ENCODE measurements at regions not wholly inside any gene's neighbourhood (a gene's known extent, or its start where the extent isn't known, plus 50 kb on each side); places are given as distances from the start of the nearest gene placed in this dataset.

DNA sequence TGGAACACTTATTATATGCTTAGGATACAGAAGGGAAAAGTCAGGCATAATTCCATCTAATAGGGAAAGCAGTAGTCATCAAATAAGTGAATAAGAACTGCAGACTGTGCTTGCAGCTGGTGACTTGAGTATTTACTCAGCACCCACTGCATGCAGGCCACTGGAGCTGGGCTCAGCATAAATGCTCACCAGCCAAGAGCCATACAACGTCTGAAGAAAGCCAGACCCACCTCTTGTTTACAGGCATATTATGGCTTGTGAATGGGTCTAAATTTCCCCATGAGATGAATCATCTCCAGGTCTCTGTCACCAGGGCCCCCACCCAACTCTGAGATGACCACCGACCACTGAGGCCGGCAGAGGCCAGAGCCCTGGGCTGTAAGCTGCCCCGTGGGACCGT, 123.8 kb upstream of the PKDCC start:
- FAIRE-seq (no peak), DNase-seq (ENCODE audit: low spot score) (no peak)

DNA sequence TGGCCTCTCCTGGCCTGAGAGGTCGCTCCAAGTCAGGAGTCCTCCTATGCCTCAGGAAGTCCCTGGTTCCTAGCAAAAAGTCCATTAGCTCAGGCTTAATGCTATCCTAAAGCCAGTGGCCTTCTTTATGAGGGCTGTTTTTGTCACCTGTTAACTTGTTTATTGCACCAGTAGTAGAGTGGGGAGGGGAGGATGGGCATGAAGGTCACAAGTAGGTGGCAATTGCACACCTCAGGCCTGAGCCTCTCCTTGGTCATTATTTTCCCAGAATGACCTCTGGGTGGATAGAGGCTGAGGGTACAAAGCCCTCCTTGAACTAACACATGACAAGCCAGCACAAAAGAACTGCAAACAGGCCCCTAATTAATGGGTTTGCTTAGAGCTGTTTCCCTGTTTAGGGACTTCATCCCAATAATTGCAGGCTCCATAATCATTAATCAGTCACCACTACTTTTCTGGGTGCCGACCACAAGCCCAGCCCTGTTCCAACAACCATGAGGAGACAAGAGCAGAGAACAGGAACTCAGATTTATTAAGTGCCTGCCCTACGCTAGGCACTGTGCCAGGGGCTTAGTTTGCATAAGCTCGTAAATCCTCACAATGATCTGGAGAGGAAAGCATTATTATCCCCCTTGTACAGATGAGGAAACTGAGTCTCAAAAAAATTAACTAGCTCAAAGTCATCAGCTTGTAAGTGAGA, 123.0 kb upstream of the PKDCC start:
- DNase-seq (ENCODE audit: low spot score), result no peak
- no peak for FAIRE-seq

DNA sequence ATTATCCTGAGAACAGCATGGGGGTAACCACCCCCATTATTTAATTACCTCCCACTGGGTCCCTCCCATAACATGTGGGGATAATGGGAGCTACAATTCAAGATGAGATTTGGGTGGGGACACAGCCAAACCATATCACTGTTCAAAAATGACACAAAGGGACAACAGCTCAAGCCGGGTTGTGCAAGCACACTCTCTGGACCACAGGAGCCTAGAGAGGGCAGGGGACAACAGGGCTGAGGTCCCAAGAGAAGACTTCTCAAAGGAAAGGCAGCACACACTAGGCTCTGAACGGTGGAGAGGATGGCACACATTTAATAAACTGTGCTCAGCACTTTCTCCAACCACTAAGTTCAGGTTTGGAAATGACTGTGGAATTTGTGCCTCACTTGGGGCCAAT, 122.1 kb upstream of the PKDCC start:
- FAIRE-seq, result no peak
- no peak for DNase-seq (ENCODE audit: low spot score)

DNA sequence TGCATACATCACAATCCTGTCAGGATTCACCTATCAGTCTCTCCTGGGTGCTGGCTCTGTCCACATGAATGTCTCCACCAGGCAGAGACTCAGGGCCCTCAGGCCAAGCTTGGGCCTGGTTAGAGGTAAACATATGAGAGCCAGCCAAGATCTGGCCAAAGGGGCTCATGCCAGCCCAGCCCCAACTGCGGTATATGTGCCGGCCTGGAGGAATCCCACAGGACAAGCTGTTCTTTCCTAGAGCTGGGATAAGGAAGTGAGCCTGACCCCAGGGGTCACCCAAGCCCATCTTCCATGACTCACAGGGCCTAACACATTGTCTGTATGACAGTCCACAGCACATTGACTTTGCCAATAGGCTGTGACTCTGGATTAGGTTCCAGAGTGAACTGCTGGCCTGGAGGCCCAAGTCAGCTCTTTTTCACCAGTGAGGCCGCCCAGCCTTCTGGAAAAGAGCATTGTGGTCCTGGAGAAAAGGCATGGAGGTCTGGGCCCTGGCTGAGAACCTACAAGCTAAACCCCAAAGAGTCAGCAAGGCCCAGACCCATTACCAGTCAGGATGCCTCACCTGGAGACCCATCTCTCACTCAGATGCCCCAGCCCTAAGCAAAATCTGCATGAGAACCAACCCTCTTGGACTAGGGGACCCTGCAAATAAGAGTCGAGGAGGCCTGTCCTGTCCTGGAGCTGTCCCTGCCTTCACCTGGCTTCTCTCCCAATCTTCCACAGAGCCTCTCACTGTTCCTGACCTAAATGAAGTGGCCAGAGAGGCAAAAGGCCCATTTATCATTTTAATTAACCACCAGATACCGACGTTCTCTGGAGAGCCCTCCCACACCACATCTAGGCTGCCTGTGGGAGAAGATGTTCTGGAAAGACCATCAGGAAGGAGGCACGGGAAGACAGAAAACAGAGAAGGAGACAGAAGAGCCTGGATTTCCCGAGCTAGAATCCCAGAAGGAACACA, 120.9 kb upstream of the PKDCC start:
- no peak for DNase-seq (ENCODE audit: low spot score)
- no peak for FAIRE-seq

DNA sequence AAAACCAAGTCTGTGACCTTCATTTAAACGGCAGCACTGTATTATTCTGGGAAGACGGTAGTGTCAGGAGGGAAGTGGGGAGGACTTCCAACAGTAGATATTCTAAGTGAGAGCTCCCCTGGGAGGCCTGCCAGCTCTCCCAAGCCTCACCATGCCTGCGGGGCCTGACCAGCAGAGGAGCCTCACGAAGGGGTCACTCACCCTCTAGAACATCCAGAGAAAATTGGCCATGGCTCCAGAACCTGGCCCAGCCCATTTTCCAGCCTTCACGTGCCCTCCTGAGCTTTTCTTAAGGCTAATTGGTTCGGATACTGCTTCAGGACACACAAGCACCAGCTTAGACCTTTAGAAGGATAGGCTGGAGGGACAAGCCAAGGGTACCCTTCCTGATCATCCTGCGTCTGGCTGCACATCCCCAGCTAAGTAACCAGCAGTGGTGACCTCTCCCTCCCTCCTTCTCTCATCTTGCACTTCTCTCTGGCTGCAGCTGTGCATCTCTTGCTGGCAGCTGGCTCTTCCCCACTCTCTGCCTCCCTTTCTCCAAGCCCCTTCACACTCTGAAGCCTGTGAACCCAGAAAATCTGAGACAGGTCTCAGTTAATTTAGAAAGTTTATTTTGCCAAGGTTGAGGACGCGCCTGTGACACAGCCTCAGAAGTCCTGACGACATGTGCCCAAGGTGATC, 120.1 kb upstream of the PKDCC start:
- FAIRE-seq, result no peak
- DNase-seq (ENCODE audit: low spot score), result no peak

DNA sequence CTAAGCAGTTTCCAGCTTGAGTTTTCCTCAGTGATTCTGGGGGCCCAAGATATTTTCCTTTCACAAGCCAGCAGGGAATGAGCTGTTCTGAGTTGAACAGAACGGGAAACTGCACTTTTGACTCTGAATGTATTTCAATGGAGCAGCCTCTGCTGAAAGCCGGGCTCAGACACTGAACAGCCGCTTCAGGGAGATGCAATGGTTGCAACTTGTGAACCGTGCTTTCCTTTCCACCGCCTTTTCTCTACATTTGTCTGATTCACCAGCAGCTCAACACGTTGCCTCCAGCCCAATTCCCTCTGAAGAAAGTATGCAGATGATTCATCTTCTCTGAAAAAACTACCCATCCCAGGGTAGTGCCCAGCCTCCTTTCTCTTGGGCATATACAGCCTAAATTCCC, 119.3 kb upstream of the PKDCC start:
- peak; percentile 78 for DNase-seq (ENCODE audit: low spot score)
- no peak for FAIRE-seq

DNA sequence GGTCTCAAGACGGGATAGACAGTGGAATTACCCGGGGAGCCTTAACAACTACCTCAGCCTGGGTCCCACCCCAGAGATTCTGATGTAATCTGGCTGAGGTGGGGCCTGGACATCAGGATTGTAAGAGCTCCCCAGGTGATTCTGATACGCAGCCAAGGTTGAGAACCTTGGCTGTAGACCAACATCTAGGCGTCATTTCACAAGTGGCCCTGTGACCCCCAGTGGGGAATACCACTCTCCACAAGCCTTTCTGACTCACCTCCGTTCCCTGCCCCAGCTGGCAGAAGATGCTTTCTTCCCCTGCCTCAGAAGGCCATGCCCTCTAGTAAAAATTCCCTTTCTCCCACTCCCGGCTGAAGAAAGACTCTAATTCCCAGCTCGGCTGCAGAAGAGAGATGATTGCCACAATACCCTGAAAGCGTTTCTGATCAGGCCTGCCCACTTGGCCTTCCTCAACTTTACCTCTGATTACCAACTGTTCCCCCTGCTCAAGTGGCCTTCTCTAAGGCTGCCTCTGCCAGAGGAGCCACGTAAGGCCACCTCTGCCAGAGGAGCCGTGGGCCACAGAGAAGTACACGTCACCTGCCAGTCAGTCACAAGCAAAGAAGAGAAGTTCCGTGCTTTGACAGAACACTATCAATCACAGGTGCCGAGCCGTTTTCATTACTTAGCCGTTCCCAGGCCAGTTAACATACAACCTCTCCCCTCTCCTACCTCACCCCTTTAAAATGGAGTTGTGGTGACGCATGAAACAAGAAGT, 116.8 kb upstream of the PKDCC start:
- peak; percentile 78 for DNase-seq (ENCODE audit: low spot score)
- FAIRE-seq, result peak; percentile 50

DNA sequence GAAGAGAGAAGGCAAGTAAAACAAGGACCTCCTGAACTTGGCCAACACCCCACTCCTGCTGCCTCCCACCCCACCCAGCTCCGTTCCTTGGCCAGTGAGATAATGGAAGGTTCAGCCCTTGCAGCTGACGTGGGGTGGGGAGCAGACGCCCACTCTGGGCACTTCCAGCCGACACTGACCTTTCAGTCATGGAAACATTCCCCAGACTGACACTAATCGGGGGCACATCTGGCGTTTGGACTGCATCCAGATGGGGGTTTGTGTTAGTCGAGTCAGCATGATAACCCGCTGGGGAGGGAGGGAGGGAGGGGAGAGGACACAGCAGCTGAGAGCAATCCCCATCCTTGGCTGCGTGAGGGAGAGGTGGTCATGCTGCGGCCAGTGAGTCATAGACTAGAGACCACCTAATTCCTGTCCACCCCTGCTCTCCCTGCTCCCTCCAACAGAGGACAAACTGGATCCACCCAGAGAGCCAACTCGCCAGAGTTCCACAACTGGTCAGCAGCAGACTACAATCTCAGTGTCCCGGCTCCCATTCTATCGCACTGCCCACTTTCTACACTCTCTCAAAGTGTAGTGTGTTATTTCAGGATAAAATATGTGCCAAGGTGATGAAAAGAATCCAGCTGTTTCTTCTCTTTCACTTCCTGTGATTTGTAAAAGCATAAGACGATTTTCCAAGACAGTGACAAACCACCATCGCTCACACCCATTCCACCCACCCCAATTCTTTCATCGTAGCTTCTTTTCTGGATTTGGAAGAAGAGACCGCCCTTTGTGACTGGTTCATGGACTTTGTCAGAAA, 115.4 kb upstream of the PKDCC start:
- DNase-seq (ENCODE audit: low spot score) (no peak), FAIRE-seq (no peak)

DNA sequence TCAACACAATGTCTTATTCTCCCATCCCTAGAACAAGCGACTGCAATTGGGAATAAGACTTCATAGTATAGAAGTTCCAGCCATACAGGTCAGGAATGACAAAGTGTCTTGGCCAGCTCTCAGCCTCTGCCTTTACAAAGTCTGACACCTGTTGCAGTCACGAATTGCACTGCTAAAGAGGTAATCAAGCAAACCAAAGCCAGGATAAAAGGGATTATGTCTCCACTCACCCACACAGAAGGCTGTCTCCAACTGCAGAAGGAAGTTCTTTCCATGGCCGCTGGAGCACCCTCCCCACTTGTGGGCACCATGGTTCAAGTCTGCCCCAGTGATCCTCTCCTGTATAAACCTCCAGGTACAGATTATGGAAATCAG, 114.8 kb upstream of the PKDCC start:
- no peak for DNase-seq (ENCODE audit: low spot score)
- no peak for FAIRE-seq

DNA sequence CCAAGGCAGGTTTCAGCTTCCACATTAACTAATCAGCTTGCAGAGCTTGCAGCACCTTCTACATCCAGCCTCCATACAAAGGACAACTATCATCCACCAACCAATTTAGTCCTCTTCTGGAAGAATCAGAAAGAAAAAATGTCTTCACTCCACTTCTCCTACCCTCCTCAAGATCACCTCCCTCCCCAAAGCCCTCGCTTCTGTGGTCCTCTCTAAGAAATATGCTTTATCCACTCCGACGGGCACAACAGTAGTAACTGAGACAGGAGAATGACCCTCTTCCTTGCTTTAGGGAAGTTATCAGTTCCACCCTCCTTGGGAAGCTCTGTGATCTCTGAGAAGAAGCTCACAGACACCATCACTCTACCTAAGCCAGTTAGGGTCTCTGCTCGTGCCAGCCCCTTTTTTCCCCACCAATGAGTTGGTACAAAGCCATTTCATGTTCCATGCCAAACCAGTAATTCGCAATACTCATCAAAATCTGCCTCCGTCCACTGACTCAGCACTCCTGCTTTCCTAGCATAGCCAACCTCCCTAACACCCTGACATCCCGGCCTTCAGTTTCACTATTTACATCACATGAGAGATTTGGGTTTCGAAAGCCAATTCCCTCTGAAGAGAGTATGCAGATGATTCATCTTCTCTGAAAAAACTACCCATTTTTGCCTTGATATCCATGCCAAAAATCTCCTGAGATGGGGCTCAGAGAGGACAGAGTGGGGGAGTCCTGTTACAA, 114.1 kb upstream of the PKDCC start:
- FAIRE-seq (no peak), DNase-seq (ENCODE audit: low spot score) (peak; percentile 68)

DNA sequence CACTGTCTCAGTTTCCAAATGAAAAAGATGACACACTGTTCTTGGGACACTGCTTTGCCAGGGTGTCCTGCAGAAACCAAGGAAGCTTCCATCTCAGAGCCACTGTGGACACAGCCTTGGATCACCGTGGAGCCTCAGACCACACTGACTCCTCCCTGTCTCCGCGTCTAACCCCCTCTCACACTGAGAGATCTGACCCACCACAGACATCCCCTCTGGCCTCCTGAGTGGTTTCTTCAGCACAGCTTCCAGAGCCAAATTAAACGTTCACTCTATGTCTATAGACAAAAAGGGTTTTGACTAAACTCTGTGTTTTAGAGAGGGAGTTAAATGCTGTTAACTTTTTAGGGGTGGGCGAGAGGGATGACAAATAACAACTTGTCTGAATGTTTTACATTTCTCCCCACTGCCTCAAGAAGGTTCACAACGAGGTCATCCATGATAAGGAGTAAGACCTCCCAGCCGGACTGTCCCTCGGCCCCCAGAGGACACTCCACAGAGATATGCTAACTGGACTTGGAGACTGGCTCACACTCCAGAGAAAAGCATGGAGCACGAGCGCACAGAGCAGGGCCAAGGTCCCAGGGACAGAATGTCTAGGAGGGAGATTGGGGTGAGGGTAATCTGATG, 113.4 kb upstream of the PKDCC start:
- FAIRE-seq, result no peak
- DNase-seq (ENCODE audit: low spot score), result no peak

DNA sequence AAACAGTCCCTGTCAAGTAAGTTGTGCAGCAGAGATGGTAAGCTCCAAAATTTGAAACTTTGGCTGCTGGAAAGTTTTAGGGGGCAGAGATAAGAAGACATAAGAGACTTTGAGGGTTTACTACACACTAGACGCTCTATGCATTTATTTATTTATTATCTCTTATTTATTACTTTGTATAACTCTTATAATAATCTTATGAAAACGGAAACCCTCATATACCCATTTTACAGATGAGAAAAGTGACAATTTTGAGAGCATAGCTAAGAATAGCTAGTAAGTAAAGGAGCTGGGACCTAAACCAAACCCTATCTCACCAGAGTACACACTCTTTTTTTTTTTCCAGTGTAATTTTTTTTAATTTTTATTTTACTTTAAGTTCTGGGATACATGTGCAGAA, 112.8 kb upstream of the PKDCC start:
- no peak for FAIRE-seq
- DNase-seq (ENCODE audit: low spot score), result no peak

DNA sequence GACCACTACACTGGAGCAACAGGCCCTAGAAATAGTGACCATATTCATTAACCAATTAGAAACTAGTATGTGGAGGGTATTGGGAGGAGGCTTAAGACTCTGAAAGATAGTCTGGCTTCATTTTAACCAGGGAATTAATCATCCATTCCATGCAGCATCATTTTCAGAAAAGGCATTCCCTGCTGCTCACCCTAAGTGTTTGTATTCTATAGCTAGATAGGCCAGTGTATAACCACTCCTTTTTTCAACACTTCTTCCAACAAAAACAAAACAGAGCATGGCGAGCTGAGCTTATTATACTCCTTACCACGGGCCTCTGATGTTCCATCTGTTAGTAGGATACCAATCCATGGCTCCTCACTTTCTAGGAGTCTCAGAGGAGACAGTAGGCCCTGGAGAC, 112.0 kb upstream of the PKDCC start:
- no peak for DNase-seq (ENCODE audit: low spot score)
- no peak for FAIRE-seq

DNA sequence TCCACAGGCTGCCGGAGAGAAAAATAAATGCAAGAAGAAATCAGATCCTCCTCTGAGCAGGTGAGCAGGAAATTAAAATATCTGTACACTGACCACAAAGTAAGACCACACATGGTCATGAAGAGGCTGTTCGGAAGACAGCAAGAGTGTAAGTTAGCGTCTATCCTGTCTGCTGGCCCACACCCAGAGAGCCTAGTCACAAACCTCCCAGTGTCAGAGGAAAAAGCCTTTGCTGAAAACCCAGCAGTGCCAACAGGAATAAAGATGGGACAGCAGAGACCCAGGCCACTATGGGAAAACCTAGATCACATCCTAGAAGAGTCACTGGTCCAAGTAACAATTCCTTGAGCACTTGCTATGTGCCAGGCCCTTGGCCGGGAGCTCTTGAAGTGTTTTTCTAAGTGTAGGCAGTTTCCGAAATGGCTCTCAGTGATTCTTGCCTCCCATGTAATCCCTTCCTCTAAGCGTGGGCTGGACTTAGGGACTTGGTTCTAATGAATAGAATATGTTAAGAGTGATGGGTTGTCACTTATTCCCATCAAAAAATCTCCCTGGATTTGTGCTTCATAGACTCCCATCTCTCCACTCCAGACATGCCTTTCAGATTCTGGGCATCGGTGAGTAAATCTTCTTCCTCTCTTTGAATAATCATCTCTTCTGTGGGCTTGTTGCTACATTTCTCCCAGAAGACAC, 110.9 kb upstream of the PKDCC start:
- FAIRE-seq (no peak), DNase-seq (ENCODE audit: low spot score) (no peak)

DNA sequence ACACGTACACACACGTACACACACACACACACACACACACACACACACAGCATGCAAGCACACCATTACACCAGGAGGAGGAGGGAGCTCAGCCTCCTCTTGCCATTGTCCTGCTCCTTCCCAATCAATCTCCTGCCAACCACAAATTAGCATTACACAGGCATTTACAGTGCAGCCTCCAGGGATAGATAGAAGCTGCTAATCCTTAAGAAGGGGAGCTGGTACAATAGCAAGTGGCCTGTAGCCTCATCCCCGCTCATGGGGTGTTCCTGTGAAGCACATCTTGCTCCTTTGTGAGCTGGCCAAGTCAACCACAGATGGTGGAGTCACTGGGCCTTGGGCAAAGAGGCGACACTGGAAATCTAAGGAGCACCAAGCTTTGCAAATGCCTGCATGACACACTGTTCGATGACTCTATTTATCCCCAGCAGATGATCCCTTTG, 110.3 kb upstream of the PKDCC start:
- peak; percentile 68 for FAIRE-seq
- DNase-seq (ENCODE audit: low spot score), result no peak

DNA sequence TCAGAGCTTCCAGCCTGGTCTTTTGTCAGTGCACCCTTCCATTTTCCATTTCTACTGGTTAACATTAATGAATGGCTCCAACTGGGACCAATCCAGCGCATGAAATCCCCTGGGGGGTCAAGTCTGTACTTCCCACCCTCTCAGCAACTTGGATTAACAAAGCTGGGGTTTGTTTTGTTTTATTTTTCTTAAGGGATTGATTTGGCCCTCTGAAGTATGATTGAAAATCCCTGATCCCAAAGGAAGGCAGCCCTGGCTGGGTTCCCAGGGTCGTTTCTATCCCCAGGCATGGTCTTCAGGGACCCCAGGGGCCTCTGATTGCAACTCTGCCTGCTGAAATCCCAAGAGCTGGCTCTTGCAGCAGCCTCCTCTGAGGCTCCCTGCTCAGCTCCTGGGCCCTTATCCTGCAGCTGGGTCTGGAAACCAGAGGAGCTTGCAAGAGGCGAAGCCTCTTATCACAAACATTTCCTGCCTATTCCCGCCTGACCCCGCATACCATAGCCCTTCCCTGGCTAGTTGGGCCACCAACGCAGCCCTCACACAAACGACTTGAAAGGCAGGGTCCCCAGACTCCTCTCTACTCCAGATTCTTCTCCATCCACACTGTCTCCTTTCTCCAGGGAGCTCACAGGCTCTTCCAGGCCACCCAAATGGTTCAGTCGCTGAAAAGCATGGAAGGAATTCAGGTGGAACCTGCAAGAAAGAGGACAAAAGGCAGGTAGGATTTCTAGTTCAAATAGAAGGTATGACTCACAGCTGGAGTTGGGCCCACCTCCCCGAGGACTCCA, 109.7 kb upstream of the PKDCC start:
- DNase-seq (ENCODE audit: low spot score), result no peak
- no peak for FAIRE-seq

DNA sequence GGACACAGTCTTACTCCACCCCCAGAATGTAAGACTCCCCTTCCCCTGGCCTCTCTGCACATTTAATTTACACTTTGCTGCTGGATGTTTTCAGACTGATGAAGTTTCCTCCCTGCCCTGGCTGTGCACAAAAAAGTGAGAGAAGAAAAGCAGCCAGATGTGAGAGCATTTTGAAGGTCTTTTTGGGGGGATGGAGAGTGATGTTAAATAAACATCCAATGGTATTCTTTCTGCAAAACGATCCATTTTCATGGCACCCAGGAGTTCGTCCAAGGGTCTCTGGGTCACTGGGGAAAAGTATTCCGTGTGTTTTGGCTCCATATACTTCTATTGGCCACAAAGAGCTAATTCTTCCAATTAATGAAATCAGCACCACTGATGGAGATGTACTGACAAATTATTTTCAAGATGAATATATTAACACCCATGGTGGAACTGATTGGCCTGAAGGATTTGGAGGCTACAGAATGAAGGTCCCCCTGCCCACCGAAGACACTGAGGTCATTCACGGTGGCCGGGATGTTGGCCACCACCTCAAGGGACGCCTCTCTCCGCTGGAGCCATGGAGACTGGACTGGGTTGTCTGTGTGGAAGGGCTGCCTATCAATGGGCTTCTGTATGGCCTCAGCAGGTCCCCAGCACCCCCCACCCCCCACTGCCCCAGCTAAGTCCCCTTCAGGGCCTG, 107.6 kb upstream of the PKDCC start:
- DNase-seq (ENCODE audit: low spot score) (no peak), FAIRE-seq (no peak)

DNA sequence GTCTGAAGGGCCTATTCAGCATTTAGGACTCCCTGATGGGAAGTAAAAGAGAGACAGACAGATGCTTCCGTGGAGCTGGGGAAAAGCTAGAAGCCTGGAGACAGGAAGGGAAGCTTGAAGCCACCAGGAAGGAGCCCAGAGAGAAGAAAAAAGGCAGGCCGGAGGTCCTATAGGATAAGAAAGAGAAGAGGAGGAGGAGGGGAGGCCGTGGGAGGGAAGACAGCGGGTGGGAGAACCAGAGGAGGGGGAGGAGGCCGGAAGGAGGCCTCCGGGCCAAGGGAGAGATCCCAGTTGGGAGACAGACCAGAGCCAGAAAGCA, 107.1 kb upstream of the PKDCC start:
- DNase-seq (ENCODE audit: low spot score), result no peak
- no peak for FAIRE-seq
